SK-N-SH treated with all-trans-retinoic acid at 6 μM for 48 hours (cell line): ENCODE measurements at regions not wholly inside any gene's neighbourhood (a gene's known extent, or its start where the extent isn't known, plus 50 kb on each side); places are given as distances from the start of the nearest gene placed in this dataset.

Experiments
- CREB5 ChIP-seq: fragments of 250-450 bp; sonication (Bioruptor Pico); IDR thresholded peaks from 2 replicates; pipeline ENCODE4 v1.5.1; 2020; ENCODE audit warnings: low read depth, mild to moderate bottlenecking, moderate library complexity
- RARB ChIP-seq: fragments of 250-450 bp; sonication (Bioruptor Pico); IDR thresholded peaks from 2 replicates; pipeline ENCODE4 v1.8.0; 2021; ENCODE audit warnings: mild to moderate bottlenecking, moderate library complexity
- TSHZ2 ChIP-seq: fragments of 250-450 bp; sonication (Bioruptor Pico); IDR thresholded peaks from 2 replicates; pipeline ENCODE4 v1.5.0; 2020; ENCODE audit warnings: mild to moderate bottlenecking, moderate library complexity

GRCh38 chr2:122174061-122174460 lies 418.6 kb downstream of the TSN start:
- TF ChIP-seq CREB5 (CRISPR knock-in tag) (no peak), RARB (CRISPR knock-in tag) (no peak), TSHZ2 (CRISPR knock-in tag) (no peak)
